Prostate gland (tissue), 2 donors: ENCODE measurements at regions not wholly inside any gene's neighbourhood (a gene's known extent, or its start where the extent isn't known, plus 50 kb on each side); places are given as distances from the start of the nearest gene placed in this dataset.

Experiments used
- DNase-seq: peaks from one replicate; pipeline ENCODE4 v3.0.0-alpha.2; 2019; ENCODE audit warnings: low spot score
- H3K27ac ChIP-seq, 2 donors: fragments of 200-600 bp; sonication (generic); 2 replicates each; pipeline ENCODE4 v1.5.1; 2017 to 2019
- H3K27me3 ChIP-seq: fragments of 200-600 bp; sonication (generic); replicated peaks from 2 replicates; pipeline ENCODE4 v1.5.1; 2019; ENCODE audit not compliant: insufficient read depth
- H3K36me3 ChIP-seq, 2 donors: fragments of 200-600 bp; sonication (generic); 1 replicate in 1 of 2; 2 replicates in 1 of 2; pipeline versions ENCODE4 v1.5.1 to v1.8.1; 2017 to 2019
- H3K4me1 ChIP-seq: fragments of 200-600 bp; sonication (generic); replicated peaks from 2 replicates; pipeline ENCODE4 v1.5.1; 2019
- H3K4me3 ChIP-seq, 2 donors: fragments of 200-600 bp; sonication (generic); 2 replicates each; pipeline ENCODE4 v1.5.1; 2017 to 2019
- H3K9me3 ChIP-seq: fragments of 200-600 bp; sonication (generic); 2 replicates; pipeline ENCODE4 v1.5.1; 2017
- CTCF ChIP-seq, 4 experiments: fragments of 200-600 bp in 2 of 4; fragments of 450-650 bp in 2 of 4; sonication (generic) in 2 of 4; IDR thresholded peaks; 1 replicate in 3 of 4; 2 replicates in 1 of 4; pipeline ENCODE4 v1.5.1; 2016 to 2019; ENCODE audit warnings: antibody characterized with exemption in 4 of 4, mild to moderate bottlenecking in 2 of 4, moderate library complexity in 2 of 4
- POLR2A ChIP-seq: fragments of 450-650 bp; IDR thresholded peaks from one replicate; pipeline ENCODE4 v1.6.1; 2016; ENCODE audit warnings: antibody characterized with exemption, mild to moderate bottlenecking
- POLR2AphosphoS5 ChIP-seq: sonication (generic); formaldehyde crosslinking; IDR thresholded peaks from one replicate; pipeline ENCODE4 v1.6.1; 2017; ENCODE audit warnings: antibody characterized with exemption
- WGBS: methylation state at CpG from one replicate; pipeline ENCODE4 v1.1.5; 2018; 5-methylcytosine and 5-hydroxymethylcytosine counted together
- intact Hi-C: fragments of 100-400 bp; cut with DNase I; formaldehyde crosslinking; loops from one replicate; pipeline ENCODE4 v1.14.2; 2022

- H3K27me3 ChIP-seq = no peaks in the 10 kb centered on the region
- TF ChIP-seq CTCF (IDR thresholded peaks at IDR 0.05) = no peak
- H3K4me1 ChIP-seq = no peaks in the 10 kb centered on the region
- no peaks in the 10 kb centered on the region for H3K36me3 ChIP-seq
- intact Hi-C loops = no loop called here
- no peaks in the 10 kb centered on the region for H3K9me3 ChIP-seq
- WGBS = 88% methylated on average over 9 of the region's 9 CpGs
- DNase-seq = no peak
- H3K4me3 ChIP-seq = no peak overlapping the region
- no peak overlapping the region for H3K27ac ChIP-seq
Measured at GRCh38 chr11:114970927-114971645, 292.8 kb downstream of the NXPE2 start.

- H3K27ac ChIP-seq = no peak overlapping the region
- H3K4me3 ChIP-seq = no peak overlapping the region
- TF ChIP-seq POLR2AphosphoS5 (no peak), CTCF (IDR thresholded peaks at IDR 0.05) (no peak), POLR2A (no peak)
- 39% methylated on average over 2 of the region's 2 CpGs for WGBS
- no peak for DNase-seq
- H3K9me3 ChIP-seq = no peaks in the 10 kb centered on the region
- H3K27me3 ChIP-seq = no peaks in the 10 kb centered on the region
- no peaks in the 10 kb centered on the region for H3K36me3 ChIP-seq
- intact Hi-C loops = no loop called here
- no peaks in the 10 kb centered on the region for H3K4me1 ChIP-seq
Measured at GRCh38 chr11:114972105-114972504, 293.8 kb downstream of the NXPE2 start.

GRCh38 chr11:114977651-114978050 is 299.3 kb downstream of the NXPE2 start:
- no peaks in the 10 kb centered on the region for H3K36me3 ChIP-seq
- intact Hi-C loops = no loop called here
- TF ChIP-seq POLR2A (no peak), CTCF (IDR thresholded peaks at IDR 0.05) (no peak), POLR2AphosphoS5 (no peak)
- H3K27ac ChIP-seq = no peak overlapping the region
- no peaks in the 10 kb centered on the region for H3K4me1 ChIP-seq
- H3K4me3 ChIP-seq = no peak overlapping the region
- no peak for DNase-seq
- H3K9me3 ChIP-seq = no peaks in the 10 kb centered on the region
- WGBS = 41% methylated on average over 4 of the region's 4 CpGs
- peaks cover 2% of the 10 kb centered on the region for H3K27me3 ChIP-seq

- 54% methylated on average over 1 of the region's 1 CpG for WGBS
- Histone ChIP-seq H3K27me3 (peaks cover 2% of the 10 kb centered on the region), H3K36me3 (no peaks in the 10 kb centered on the region), H3K27ac (no peak overlapping the region), H3K9me3 (no peaks in the 10 kb centered on the region), H3K4me3 (no peak overlapping the region), H3K4me1 (no peaks in the 10 kb centered on the region)
- DNase-seq = no peak
- intact Hi-C loops = no loop called here
- TF ChIP-seq POLR2A (no peak), POLR2AphosphoS5 (no peak), CTCF (IDR thresholded peaks at IDR 0.05) (no peak)
Measured at GRCh38 chr11:114982141-114982540, 303.8 kb downstream of the NXPE2 start.

GRCh38 chr11:114984611-114985163 is 306.4 kb downstream of the NXPE2 start:
- no peak overlapping the region for H3K4me3 ChIP-seq
- intact Hi-C loops = no loop called here
- WGBS = 81% methylated on average over 9 of the region's 9 CpGs

More at GRCh38 chr11:114984611-114985163, 306.4 kb downstream of the NXPE2 start:
- no peak for DNase-seq
- TF ChIP-seq POLR2AphosphoS5 (no peak), POLR2A (no peak), CTCF (IDR thresholded peaks at IDR 0.05) (no peak)
- H3K9me3 ChIP-seq = no peaks in the 10 kb centered on the region
- H3K27ac ChIP-seq = no peak overlapping the region
- H3K4me1 ChIP-seq = no peaks in the 10 kb centered on the region
- H3K27me3 ChIP-seq = no peaks in the 10 kb centered on the region
- H3K36me3 ChIP-seq = no peaks in the 10 kb centered on the region
